SKM-1 (cell line): ENCODE measurements at regions not wholly inside any gene's neighbourhood (a gene's known extent, or its start where the extent isn't known, plus 50 kb on each side); places are given as distances from the start of the nearest gene placed in this dataset.

Source experiments
- DNase-seq: peaks from one replicate; lab custom pipeline; 2025; ENCODE audit not compliant: unreplicated experiment; lab: John Stamatoyannopoulos, UW

GRCh38 chr4:184942444-184943425 lies 75.6 kb upstream of the HELT start:
- no peak for DNase-seq

- DNase-seq: no peak
Observed at GRCh38 chr4:184949020-184949419, 69.3 kb upstream of the HELT start.

- no peak for DNase-seq
Observed at GRCh38 chr4:184950117-184950830, 68.0 kb upstream of the HELT start.

GRCh38 chr4:184950926-184951325 lies 67.4 kb upstream of the HELT start:
- DNase-seq: no peak

- no peak for DNase-seq
Observed at GRCh38 chr4:184951668-184952160, 66.6 kb upstream of the HELT start.

GRCh38 chr4:184952522-184952921 lies 65.8 kb upstream of the HELT start:
- DNase-seq: no peak

- no peak for DNase-seq
Observed at GRCh38 chr4:184953421-184953945, 64.8 kb upstream of the HELT start.

GRCh38 chr4:184953971-184954370 lies 64.3 kb upstream of the HELT start:
- DNase-seq: no peak

- no peak for DNase-seq
Observed at GRCh38 chr4:184954482-184954881, 63.8 kb upstream of the HELT start.

GRCh38 chr4:184955116-184955515 lies 63.2 kb upstream of the HELT start:
- no peak for DNase-seq

GRCh38 chr4:184955636-184956035 lies 62.7 kb upstream of the HELT start:
- DNase-seq: no peak

GRCh38 chr4:184957446-184958115 lies 60.7 kb upstream of the HELT start:
- DNase-seq: no peak

- DNase-seq: no peak
Observed at GRCh38 chr4:184958127-184958922, 60.0 kb upstream of the HELT start.

- DNase-seq: no peak
Observed at GRCh38 chr4:184958923-184959210, 59.4 kb upstream of the HELT start.

- no peak for DNase-seq
Observed at GRCh38 chr4:184959309-184959708, 59.0 kb upstream of the HELT start.

- DNase-seq: no peak
Observed at GRCh38 chr4:184959786-184960185, 58.5 kb upstream of the HELT start.

GRCh38 chr4:184960505-184960971 lies 57.8 kb upstream of the HELT start:
- DNase-seq: no peak

GRCh38 chr4:184961660-184962059 lies 56.6 kb upstream of the HELT start:
- DNase-seq: no peak

- DNase-seq: no peak
Observed at GRCh38 chr4:184962125-184962638, 56.1 kb upstream of the HELT start.
